A673 (cell line): ENCODE measurements at regions not wholly inside any gene's neighbourhood (a gene's known extent, or its start where the extent isn't known, plus 50 kb on each side); places are given as distances from the start of the nearest gene placed in this dataset.
A peak's percentile ranks its signal among the peaks of the same experiment; 100 is the strongest.

Experiments
- BruUV-seq: library from RNA; stranded (reverse); fragments of 400-500 nt; replicated peaks from 2 replicates; lab custom pipeline; 2021; lab: Mats Ljungman, UMichigan
- CTCF ChIA-PET: fragments of 300-600 bp; sonication (Branson Sonifier 250); formaldehyde crosslinking; loops from one replicate; lab custom pipeline; 2022; ENCODE audit warnings: antibody characterized with exemption; lab: Charles Lee
- POLR2A ChIA-PET: fragments of 300-600 bp; sonication (Branson Sonifier 250); formaldehyde crosslinking; loops from one replicate; lab custom pipeline; 2022; ENCODE audit warnings: antibody characterized with exemption; ENCODE audit not compliant: low non-redundant PET; lab: Charles Lee
- DNase-seq: peaks from one replicate; pipeline ENCODE4 v3.0.0-alpha.2; 2015; ENCODE audit warnings: low spot score
- H3K27ac ChIP-seq: fragments of 200-600 bp; sonication (generic); 2 replicates; pipeline ENCODE4 v1.5.1; 2016; ENCODE audit warnings: mixed run types, low read depth, mild to moderate bottlenecking, mixed read lengths, antibody characterized with exemption, low read length; ENCODE audit not compliant: poor library complexity, severe bottlenecking
- H3K27me3 ChIP-seq: fragments of 200-600 bp; sonication (generic); replicated peaks from 2 replicates; pipeline ENCODE4 v1.6.1; 2017; ENCODE audit warnings: mixed run types, low read depth, mild to moderate bottlenecking, mixed read lengths, antibody characterized with exemption, low read length; ENCODE audit not compliant: insufficient read depth, poor library complexity
- H3K36me3 ChIP-seq: fragments of 200-600 bp; sonication (generic); 2 replicates; pipeline ENCODE4 v1.6.1; 2016; ENCODE audit warnings: mixed run types, mild to moderate bottlenecking, mixed read lengths, antibody characterized with exemption, low read length; ENCODE audit not compliant: insufficient read depth, poor library complexity, severe bottlenecking
- H3K4me1 ChIP-seq: fragments of 200-600 bp; sonication (generic); 2 replicates; pipeline ENCODE4 v1.6.1; 2017; ENCODE audit warnings: mixed run types, mild to moderate bottlenecking, mixed read lengths, antibody characterized with exemption, low read length; ENCODE audit not compliant: insufficient read depth, poor library complexity, severe bottlenecking
- H3K4me3 ChIP-seq: fragments of 200-600 bp; sonication (generic); 2 replicates; pipeline ENCODE4 v1.5.1; 2016; ENCODE audit warnings: low read depth, mixed run types, mild to moderate bottlenecking, mixed read lengths, low read length; ENCODE audit not compliant: poor library complexity, severe bottlenecking
- H3K9me3 ChIP-seq: fragments of 200-600 bp; sonication (generic); 2 replicates; pipeline ENCODE4 v1.6.1; 2016; ENCODE audit warnings: mixed run types, low read depth, mild to moderate bottlenecking, mixed read lengths, antibody characterized with exemption, low read length; ENCODE audit not compliant: poor library complexity, severe bottlenecking
- CTCF ChIP-seq: fragments of 300-800, 200-600 bp; sonication (generic); conservative IDR thresholded peaks from 2 replicates; pipeline ENCODE4 v1.5.1; 2017; ENCODE audit warnings: low read depth, mild to moderate bottlenecking, antibody characterized with exemption, low read length, moderate library complexity, mixed read lengths
- EZH2 ChIP-seq: fragments of 200-600 bp; sonication (generic); IDR thresholded peaks from 2 replicates; pipeline ENCODE4 v1.6.1; 2017; ENCODE audit warnings: borderline replicate concordance, low read depth, mild to moderate bottlenecking, mixed read lengths, antibody characterized with exemption, low read length; ENCODE audit not compliant: poor library complexity, severe bottlenecking
- intact Hi-C: fragments of 100-400 bp; cut with micrococcal nuclease; formaldehyde crosslinking; loops from one replicate; pipeline ENCODE4 v1.10.0; 2022; ENCODE audit not compliant: unreplicated experiment

- Histone ChIP-seq H3K4me3 (no peak overlapping the region), H3K9me3 (peaks cover 10% of the 10 kb centered on the region), H3K27me3 (no peaks in the 10 kb centered on the region), H3K27ac (no peak overlapping the region), H3K36me3 (no peaks in the 10 kb centered on the region), H3K4me1 (peaks cover 10% of the 10 kb centered on the region)
- ChIA-PET POLR2A (no interaction called here), CTCF (no interaction called here)
- BruUV-seq = no TSS peak
- no peak for DNase-seq
- intact Hi-C loops = no loop called here
- TF ChIP-seq CTCF = no peak
- no peak for TF ChIP-seq EZH2
These were observed 70.8 kb upstream of the DYNLT3 start for GRCh38 chrX:37918168-37918567.

GRCh38 chrX:37918703-37919102 lies 71.3 kb upstream of the DYNLT3 start:
- CTCF ChIA-PET = no interaction called here
- intact Hi-C loops = no loop called here

GRCh38 chrX:37921758-37922157 lies 74.4 kb upstream of the DYNLT3 start:
- Histone ChIP-seq H3K27ac (no peak overlapping the region), H3K36me3 (no peaks in the 10 kb centered on the region), H3K4me3 (no peak overlapping the region), H3K4me1 (peaks cover 4% of the 10 kb centered on the region), H3K9me3 (peaks cover 10% of the 10 kb centered on the region), H3K27me3 (no peaks in the 10 kb centered on the region)
- ChIA-PET POLR2A (no interaction called here), CTCF (interaction anchor here (0.7 kb wide), 1 partner anchor 349 kb away, joined by 3 read pairs; no protein-coding TSS in a partner anchor)
- intact Hi-C loops = no loop called here
- DNase-seq = peak; percentile 85
- TF ChIP-seq CTCF = no peak
- TF ChIP-seq EZH2 = no peak
- BruUV-seq = no TSS peak

More at GRCh38 chrX:37918703-37919102, 71.3 kb upstream of the DYNLT3 start:
- POLR2A ChIA-PET = no interaction called here
- TF ChIP-seq CTCF (no peak), EZH2 (no peak)
- Histone ChIP-seq H3K9me3 (peaks cover 10% of the 10 kb centered on the region), H3K36me3 (no peaks in the 10 kb centered on the region), H3K27ac (no peak overlapping the region), H3K4me1 (peaks cover 10% of the 10 kb centered on the region), H3K4me3 (no peak overlapping the region), H3K27me3 (no peaks in the 10 kb centered on the region)
- BruUV-seq = no TSS peak
- DNase-seq = no peak
